ENCODE measurements at regions not wholly inside any gene's neighbourhood (a gene's known extent, or its start where the extent isn't known, plus 50 kb on each side); places are given as distances from the start of the nearest gene placed in this dataset.
"Not testable (repeated sequence)": the region's sequence is repeated elsewhere in the genome, so short reads cannot be mapped to it uniquely, and the experiment has no call there.

- no peak for DNase-seq
Measured at GRCh38 chr11:104699981-104700380, 198.3 kb downstream of the CASP12 start.

- DNase-seq = no peak
Measured at GRCh38 chr11:104695065-104695463, 203.2 kb downstream of the CASP12 start.

GRCh38 chr11:104694259-104695064 is 203.8 kb downstream of the CASP12 start:
- DNase-seq = no peak

- no peak for DNase-seq
Measured at GRCh38 chr11:104692751-104693150, 205.5 kb downstream of the CASP12 start.

GRCh38 chr11:104691129-104691528 is 207.1 kb downstream of the CASP12 start:
- no peak for DNase-seq

GRCh38 chr11:104690241-104690640 is 208.0 kb downstream of the CASP12 start:
- DNase-seq = no peak

- DNase-seq = no peak
Measured at GRCh38 chr11:104688731-104689130, 209.5 kb downstream of the CASP12 start.

GRCh38 chr11:104682206-104682605 is 216.1 kb downstream of the CASP12 start:
- no peak for DNase-seq

- DNase-seq = no peak
Measured at GRCh38 chr11:104679258-104679657, 219.0 kb downstream of the CASP12 start.

DNA sequence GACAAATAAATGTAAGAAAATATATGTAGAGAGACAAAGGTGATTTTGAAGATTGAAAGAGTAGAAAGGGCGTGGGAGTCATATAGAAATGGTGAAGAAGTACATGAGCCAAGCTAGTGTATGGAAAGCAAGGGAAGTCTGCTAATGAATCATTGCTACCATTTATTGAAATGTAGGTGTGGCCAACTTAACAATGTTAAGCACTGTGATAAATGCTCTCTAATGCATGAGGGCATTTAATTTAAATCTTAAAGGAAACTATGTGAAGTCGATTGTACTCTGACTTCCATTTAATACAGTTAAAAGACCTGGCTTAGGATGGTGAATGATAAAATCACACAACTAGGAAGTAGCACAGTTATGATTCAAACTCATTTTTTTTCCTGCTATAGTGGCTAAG is 219.9 kb downstream of the CASP12 start:
- DNase-seq = no peak

DNA sequence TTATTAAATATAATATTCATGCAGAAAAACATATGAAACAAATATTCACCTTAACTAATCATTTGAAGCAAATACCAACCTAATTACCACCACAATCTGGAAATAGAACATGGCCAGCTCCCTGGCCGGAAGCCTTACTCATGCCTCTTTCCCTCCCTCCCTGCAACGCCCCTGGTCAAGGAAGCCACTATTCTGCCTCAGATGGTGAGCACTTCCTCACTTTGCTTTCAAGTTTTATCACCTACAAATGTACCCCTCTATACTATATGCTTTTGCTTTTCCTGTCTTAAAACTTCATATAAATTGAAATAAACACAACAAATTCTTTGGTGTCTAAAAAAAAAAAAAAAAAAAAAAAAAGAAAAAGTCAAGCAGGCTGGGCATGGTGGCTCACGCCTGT is 221.2 kb downstream of the CASP12 start:
- not testable (repeated sequence) for DNase-seq

- no peak for DNase-seq
Measured at GRCh38 chr11:104672897-104673296, 225.4 kb downstream of the CASP12 start.

- no peak for DNase-seq
Measured at GRCh38 chr11:104668797-104669463, 229.3 kb downstream of the CASP12 start.

GRCh38 chr11:104666624-104667023 is 231.6 kb downstream of the CASP12 start:
- DNase-seq = no peak

DNA sequence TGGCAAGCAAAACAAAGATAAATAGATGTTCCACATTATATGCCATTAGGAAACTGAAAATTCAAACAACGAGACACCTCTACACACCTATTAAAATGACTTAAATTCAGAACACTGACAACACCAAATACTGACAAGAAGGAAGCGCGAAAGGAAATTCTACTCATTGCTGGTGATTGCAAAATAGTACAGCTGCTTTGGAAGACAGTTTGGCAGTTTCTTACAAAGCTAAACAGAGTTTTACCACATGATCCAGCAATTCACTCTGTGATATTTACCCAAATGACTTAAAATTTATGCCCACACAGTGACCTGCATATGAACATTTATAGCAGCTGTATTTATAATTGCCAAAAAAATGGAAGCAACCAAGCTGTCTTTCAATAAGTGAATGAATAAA is 232.6 kb downstream of the CASP12 start:
- DNase-seq = no peak

GRCh38 chr11:104663190-104664140 is 234.8 kb downstream of the CASP12 start:
- DNase-seq = no peak

DNA sequence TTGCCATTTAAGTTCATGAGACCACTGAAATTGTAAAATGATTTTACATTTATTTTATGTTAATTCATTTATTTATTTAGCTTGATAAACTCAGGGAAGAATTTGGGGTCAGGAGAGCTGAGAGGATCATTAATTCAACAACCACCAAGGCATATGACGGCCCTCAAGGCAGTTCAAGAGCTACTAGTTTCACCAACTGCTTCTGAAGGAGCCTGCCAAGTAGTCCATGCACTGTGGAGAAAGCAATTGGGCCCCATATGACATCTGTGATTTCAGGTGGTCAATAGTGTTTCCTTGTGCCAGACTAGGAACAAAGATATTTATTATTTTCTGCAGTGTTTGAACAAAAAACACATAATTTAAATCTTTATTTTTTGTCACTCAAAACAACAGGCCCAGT is 236.4 kb downstream of the CASP12 start:
- no peak for DNase-seq

GRCh38 chr11:104661471-104661870 is 236.8 kb downstream of the CASP12 start:
- DNase-seq = no peak

- no peak for DNase-seq
Measured at GRCh38 chr11:104658177-104658576, 240.1 kb downstream of the CASP12 start.

GRCh38 chr11:104657083-104657482 is 241.2 kb downstream of the CASP12 start:
- no peak for DNase-seq

DNA sequence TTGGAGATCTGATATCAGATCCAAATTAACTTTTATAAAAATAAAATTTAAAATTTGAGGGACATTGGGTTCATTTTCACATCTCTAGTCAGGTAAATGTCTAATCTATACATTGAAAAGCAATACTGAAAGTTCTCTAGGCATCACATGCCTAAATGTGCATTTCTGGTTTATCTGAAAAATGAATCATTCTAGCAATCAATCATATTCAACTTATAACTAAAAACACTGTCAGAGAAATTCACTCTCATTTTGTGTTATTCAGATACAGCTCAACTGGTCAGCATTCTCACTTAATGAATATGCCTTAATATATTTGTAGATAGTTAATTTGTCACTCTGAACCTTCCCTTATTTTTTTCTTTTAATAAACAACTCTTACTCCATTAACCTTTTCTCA is 243.2 kb downstream of the CASP12 start:
- no peak for DNase-seq

DNA sequence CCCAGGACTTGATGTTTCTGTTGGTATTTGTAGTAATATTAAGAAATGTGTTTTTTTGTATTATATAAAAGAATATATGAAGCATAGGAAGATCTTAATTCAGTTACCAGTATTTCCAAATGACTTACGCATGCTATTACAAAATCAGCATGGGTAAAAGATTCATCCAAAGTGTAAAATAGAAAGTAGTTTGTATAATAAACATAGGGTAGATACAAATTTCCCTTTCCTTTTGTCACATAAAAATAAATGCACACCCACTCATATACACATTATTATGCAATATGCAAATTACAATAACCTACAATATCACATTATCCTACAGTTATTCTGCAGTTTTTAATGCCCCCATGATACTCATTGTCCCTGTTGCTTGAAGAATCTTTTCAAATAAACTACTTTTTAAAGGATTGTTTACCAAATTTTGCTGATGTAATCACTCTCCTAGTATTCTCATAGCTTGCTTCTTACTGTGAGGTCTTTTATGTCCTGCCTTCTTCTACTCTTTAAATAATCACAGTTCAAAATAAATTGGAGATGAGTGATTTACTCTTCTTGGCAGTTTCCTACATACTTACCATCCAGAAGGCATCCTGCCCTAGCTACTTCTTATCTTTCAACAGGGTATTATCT is 244.0 kb downstream of the CASP12 start:
- DNase-seq = no peak

- DNase-seq = no peak
Measured at GRCh38 chr11:104653407-104653806, 244.9 kb downstream of the CASP12 start.
